ENCODE measurements at regions not wholly inside any gene's neighbourhood (a gene's known extent, or its start where the extent isn't known, plus 50 kb on each side); places are given as distances from the start of the nearest gene placed in this dataset.

GRCh38 chr17:74088285-74088933 is 115.1 kb upstream of the RPL38 start:
- no peak for TF ChIP-seq PAX5 (IDR thresholded peaks at IDR 0.05; ENCODE audit: insufficient read depth, low read length, severe bottlenecking)
- no peak for TF ChIP-seq POLR2A (IDR thresholded peaks at IDR 0.05; ENCODE audit: low read depth, low read length)
- TF ChIP-seq TAF1 (IDR thresholded peaks at IDR 0.05; ENCODE audit: low read depth, low read length): no peak

All from GM12891 (cell line).